ENCODE measurements at regions not wholly inside any gene's neighbourhood (a gene's known extent, or its start where the extent isn't known, plus 50 kb on each side); places are given as distances from the start of the nearest gene placed in this dataset.

GRCh38 chr11:109326781-109327180 is 95.2 kb upstream of the C11orf87 start:
- no peak overlapping the region for H3K4ac ChIP-seq (replicated peaks; ENCODE audit: insufficient read length, low read depth, low read length)
- no peaks in the 10 kb centered on the region for H4K20me1 ChIP-seq (replicated peaks in 1 of 2; ENCODE audit: control insufficient read depth in 1 of 2, insufficient read depth in 2 of 2, low read length in 2 of 2)
- no peak overlapping the region for H3K14ac ChIP-seq (ENCODE audit: insufficient read length)
- H3K9me3 ChIP-seq (ENCODE audit: insufficient read depth in 2 of 2, low read depth in 1 of 2, low read length in 1 of 2), result no peaks in the 10 kb centered on the region
- H2BK120ac ChIP-seq (replicated peaks; ENCODE audit: low read depth, low read length), result no peak overlapping the region
- no peak overlapping the region for H4K8ac ChIP-seq (ENCODE audit: extremely low read depth, insufficient read depth, low read length)
- no peak overlapping the region for H3K27ac ChIP-seq (ENCODE audit: low read depth, low read length)
- POLR2A ChIA-PET (ENCODE audit: partially characterized antibody), result no interaction called here
- H3K36me3 ChIP-seq (ENCODE audit: control insufficient read depth in 2 of 4, insufficient read depth in 4 of 4, low read length in 3 of 4), result no peaks in the 10 kb centered on the region
- FAIRE-seq (no peak), DNase-seq (ENCODE audit: low read depth in 1 of 2, low spot score in 2 of 2) (no peak)
- H4K91ac ChIP-seq (replicated peaks; ENCODE audit: insufficient read length, low read length), result no peak overlapping the region
- WGBS, 2 experiments (ENCODE audit: extremely low coverage in 1 of 2, insufficient coverage in 1 of 2, insufficient read length in 1 of 2, insufficient replicate concordance in 2 of 2, low coverage in 1 of 2, low lambda C conversion rate in 2 of 2, missing lambda C conversion rate in 1 of 2), result 94% methylated on average over 1 of the region's 1 CpG; no CpG with 5 or more reads in 1 of the 2 experiments
- H2BK5ac ChIP-seq (ENCODE audit: low read depth, low read length), result no peak overlapping the region
- no peak overlapping the region for H2AFZ ChIP-seq (ENCODE audit: low read length)
- H3K4me3 ChIP-seq (ENCODE audit: extremely low read depth in 1 of 4, insufficient read depth in 2 of 4, low read depth in 3 of 4, low read length in 4 of 4), result no peak overlapping the region
- H2BK20ac ChIP-seq (ENCODE audit: low read length), result no peak overlapping the region
- H3K23ac ChIP-seq (ENCODE audit: insufficient read length), result no peak overlapping the region
- H3K4me1 ChIP-seq (replicated peaks in 1 of 4; ENCODE audit: control insufficient read depth in 3 of 4, insufficient read depth in 4 of 4, low read length in 3 of 4), result no peaks in the 10 kb centered on the region
- no peak overlapping the region for H2BK12ac ChIP-seq (ENCODE audit: low read depth, low read length)
- no peak overlapping the region for H3K56ac ChIP-seq (replicated peaks; ENCODE audit: insufficient read length, low read depth, low read length)
- no peak overlapping the region for H3K4me2 ChIP-seq (ENCODE audit: insufficient read depth in 1 of 2, low read depth in 2 of 2, low read length in 2 of 2)
- CTCF ChIA-PET (ENCODE audit: partially characterized antibody), result interaction anchor here (1.0 to 1.6 kb wide), 3 partner anchors 11 to 32 kb away, joined by 3 to 4 read pairs (median 4); no protein-coding TSS in a partner anchor
- no peak overlapping the region for H2AK5ac ChIP-seq (ENCODE audit: low read depth, low read length)
- H3K18ac ChIP-seq (ENCODE audit: extremely low read depth, low read length), result no peak overlapping the region
- H3K79me2 ChIP-seq (ENCODE audit: control insufficient read depth in 1 of 2, insufficient read depth in 2 of 2, low read length in 2 of 2), result no peaks in the 10 kb centered on the region
- H4K5ac ChIP-seq (ENCODE audit: insufficient read length, low read depth, low read length), result no peak overlapping the region
- no peaks in the 10 kb centered on the region for H3K27me3 ChIP-seq (replicated peaks in 1 of 4; ENCODE audit: control insufficient read depth in 3 of 4, extremely low read depth in 1 of 4, insufficient read depth in 3 of 4, low read length in 3 of 4)
- H3K9ac ChIP-seq (replicated peaks in 1 of 4; ENCODE audit: extremely low read depth in 1 of 4, low read depth in 3 of 4, low read length in 3 of 4), result no peak overlapping the region
- no peaks in the 10 kb centered on the region for H3K23me2 ChIP-seq (ENCODE audit: low read depth, low read length)
- no peaks in the 10 kb centered on the region for H3K79me1 ChIP-seq (ENCODE audit: low read depth, low read length)
- no peak overlapping the region for H2BK15ac ChIP-seq (ENCODE audit: low read length)
- TF ChIP-seq SIRT6 (IDR thresholded peaks at IDR 0.05; ENCODE audit: low read length) (no peak), USF2 (IDR thresholded peaks at IDR 0.05; ENCODE audit: low read length) (no peak), CREB1 (IDR thresholded peaks at IDR 0.05) (no peak), TEAD4 (IDR thresholded peaks at IDR 0.05; ENCODE audit: low read depth, low read length) (no peak), KDM5A (IDR thresholded peaks at IDR 0.05; ENCODE audit: low read length) (no peak), SP2 (IDR thresholded peaks at IDR 0.05; ENCODE audit: low read length) (no peak), KDM4A (IDR thresholded peaks at IDR 0.05; ENCODE audit: low read depth, low read length, severe bottlenecking) (no peak), EZH2 (IDR thresholded peaks at IDR 0.05; ENCODE audit: low read depth, low read length, severe bottlenecking) (no peak), EP300 (IDR thresholded peaks at IDR 0.05; ENCODE audit: borderline replicate concordance in 1 of 2, low read depth in 2 of 2, low read length in 2 of 2) (no peak), BRCA1 (IDR thresholded peaks at IDR 0.05; ENCODE audit: low read depth, low read length) (no peak), SP1 (IDR thresholded peaks at IDR 0.05; ENCODE audit: low read depth, low read length) (no peak), SRF (IDR thresholded peaks at IDR 0.05; ENCODE audit: low read depth, low read length) (no peak), BCL11A (IDR thresholded peaks at IDR 0.05; ENCODE audit: low read depth in 2 of 2, low read length in 2 of 2) (no peak)
